Neural cell (in vitro differentiated cells): ENCODE measurements at regions not wholly inside any gene's neighbourhood (a gene's known extent, or its start where the extent isn't known, plus 50 kb on each side); places are given as distances from the start of the nearest gene placed in this dataset.

ENCODE experiments used
- H2AFZ ChIP-seq: fragments of 200-600, 300-800 bp; sonication (generic), shearing (Covaris generic); 2 replicates; pipeline ENCODE4 v1.6.0; 2014; ENCODE audit warnings: low read depth, mild to moderate bottlenecking, antibody characterized with exemption, low read length, moderate library complexity
- H3F3A ChIP-seq: fragments of 200-600 bp; shearing (Covaris generic); 2 replicates; pipeline ENCODE4 v1.6.1; 2016; ENCODE audit warnings: mild to moderate bottlenecking, moderate library complexity, mixed read lengths, antibody characterized with exemption, low read length; ENCODE audit not compliant: insufficient read depth, poor library complexity, severe bottlenecking
- H3K27ac ChIP-seq: fragments of 200-600, 300-800 bp; sonication (generic), shearing (Covaris generic); 2 replicates; pipeline ENCODE4 v1.5.1; 2014; ENCODE audit warnings: mild to moderate bottlenecking, low read length, moderate library complexity
- H3K27me3 ChIP-seq: fragments of 300-800, 200-600 bp; sonication (generic), shearing (Covaris generic); 2 replicates; pipeline ENCODE4 v1.6.0; 2014; ENCODE audit warnings: mild to moderate bottlenecking, low read depth, low read length, moderate library complexity; ENCODE audit not compliant: insufficient read depth
- H3K36me3 ChIP-seq: fragments of 300-800, 200-600 bp; sonication (generic), shearing (Covaris generic); 2 replicates; pipeline ENCODE4 v1.5.1; 2014; ENCODE audit warnings: mild to moderate bottlenecking, antibody characterized with exemption, low read length, moderate library complexity; ENCODE audit not compliant: insufficient read depth
- H3K4me2 ChIP-seq: fragments of 300-800, 200-600 bp; sonication (generic), shearing (Covaris generic); 2 replicates; pipeline ENCODE4 v1.6.0; 2014; ENCODE audit warnings: mild to moderate bottlenecking, low read length
- H3K4me3 ChIP-seq: fragments of 300-800, 200-600 bp; sonication (generic), shearing (Covaris generic); 2 replicates; pipeline ENCODE4 v1.5.1; 2014; ENCODE audit warnings: mild to moderate bottlenecking, low read length, moderate library complexity
- H3K79me2 ChIP-seq: fragments of 200-600 bp; shearing (Covaris generic); replicated peaks from 2 replicates; pipeline ENCODE4 v1.6.0; 2014; ENCODE audit warnings: mild to moderate bottlenecking, low read length, moderate library complexity; ENCODE audit not compliant: insufficient read depth
- H3K9ac ChIP-seq: fragments of 300-800, 200-600 bp; sonication (generic), shearing (Covaris generic); 2 replicates; pipeline ENCODE4 v1.6.1; 2016; ENCODE audit warnings: mild to moderate bottlenecking, low read length, mixed read lengths
- H3K9me2 ChIP-seq: fragments of 200-600 bp; shearing (Covaris generic); 2 replicates; pipeline ENCODE4 v1.6.1; 2016; ENCODE audit warnings: mild to moderate bottlenecking, low read length, mixed read lengths; ENCODE audit not compliant: insufficient read depth
- H3K9me3 ChIP-seq: fragments of 200-600, 300-800 bp; sonication (generic), shearing (Covaris generic); 2 replicates; pipeline ENCODE4 v1.6.1; 2016; ENCODE audit warnings: mild to moderate bottlenecking, mixed run types, low read length, moderate library complexity, mixed read lengths
- H4K20me1 ChIP-seq: fragments of 200-600 bp; shearing (Covaris generic); 2 replicates; pipeline ENCODE4 v1.6.1; 2016; ENCODE audit warnings: mild to moderate bottlenecking, mixed run types; ENCODE audit not compliant: insufficient read depth
- CTCF ChIP-seq: fragments of 450-650 bp; IDR thresholded peaks from 2 replicates; pipeline ENCODE4 v1.5.1; 2014; ENCODE audit warnings: antibody characterized with exemption, mild to moderate bottlenecking, moderate library complexity; ENCODE audit not compliant: poor library complexity, severe bottlenecking
- EP300 ChIP-seq: fragments of 450-650 bp; conservative IDR thresholded peaks from 2 replicates; pipeline ENCODE4 v1.6.1; 2014; ENCODE audit warnings: antibody characterized with exemption, mild to moderate bottlenecking, moderate library complexity; ENCODE audit not compliant: poor library complexity, severe bottlenecking
- EZH2 ChIP-seq: fragments of 200-600, 300-800 bp; shearing (Covaris generic), sonication (generic); IDR thresholded peaks from 2 replicates; pipeline ENCODE4 v1.6.1; 2014; ENCODE audit warnings: antibody characterized with exemption, low read length, borderline replicate concordance, mild to moderate bottlenecking; ENCODE audit not compliant: insufficient read depth, poor library complexity, severe bottlenecking
- MXI1 ChIP-seq: fragments of 450-650 bp; conservative IDR thresholded peaks from 2 replicates; pipeline ENCODE4 v1.6.1; 2014; ENCODE audit warnings: antibody characterized with exemption, mild to moderate bottlenecking; ENCODE audit not compliant: poor library complexity, severe bottlenecking
- POLR2AphosphoS5 ChIP-seq: IDR thresholded peaks from 2 replicates; pipeline ENCODE4 v1.6.1; 2012
- RAD21 ChIP-seq: fragments of 450-650 bp; conservative IDR thresholded peaks from 2 replicates; pipeline ENCODE4 v1.6.1; 2014; ENCODE audit warnings: antibody characterized with exemption, mild to moderate bottlenecking, moderate library complexity
- SMC3 ChIP-seq: fragments of 450-650 bp; conservative IDR thresholded peaks from 2 replicates; pipeline ENCODE4 v1.6.1; 2014; ENCODE audit warnings: antibody characterized with exemption, mild to moderate bottlenecking, moderate library complexity; ENCODE audit not compliant: poor library complexity
- TAF1 ChIP-seq: IDR thresholded peaks from 2 replicates; pipeline ENCODE4 v1.6.1; 2012; ENCODE audit warnings: low read depth
- TF ChIP-seq, protein P1 (sequence below): IDR thresholded peaks from 2 replicates; pipeline ENCODE4 v1.6.1; 2012; ENCODE audit warnings: borderline replicate concordance

DNA sequence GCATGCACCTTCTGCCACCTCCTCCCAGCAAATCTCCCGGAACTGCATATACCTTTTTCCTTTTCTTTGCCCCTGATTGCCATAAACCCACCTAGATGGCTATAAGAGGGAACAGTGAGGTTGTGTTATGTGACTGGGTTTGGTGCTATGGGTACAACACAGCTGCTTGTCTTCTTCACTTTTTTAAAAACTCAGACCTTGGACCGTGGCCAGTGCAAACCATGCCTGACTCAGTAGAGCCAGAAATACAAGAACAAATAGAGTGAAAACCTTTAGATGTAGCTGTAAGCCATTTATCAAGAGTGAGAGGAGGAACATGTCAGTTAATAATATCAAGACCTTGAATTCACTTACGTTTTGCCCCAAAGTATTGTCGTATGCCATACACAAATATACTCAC lies 267.4 kb upstream of the CHAC2 start:
- no peaks in the 10 kb centered on the region for H3F3A ChIP-seq

DNA sequence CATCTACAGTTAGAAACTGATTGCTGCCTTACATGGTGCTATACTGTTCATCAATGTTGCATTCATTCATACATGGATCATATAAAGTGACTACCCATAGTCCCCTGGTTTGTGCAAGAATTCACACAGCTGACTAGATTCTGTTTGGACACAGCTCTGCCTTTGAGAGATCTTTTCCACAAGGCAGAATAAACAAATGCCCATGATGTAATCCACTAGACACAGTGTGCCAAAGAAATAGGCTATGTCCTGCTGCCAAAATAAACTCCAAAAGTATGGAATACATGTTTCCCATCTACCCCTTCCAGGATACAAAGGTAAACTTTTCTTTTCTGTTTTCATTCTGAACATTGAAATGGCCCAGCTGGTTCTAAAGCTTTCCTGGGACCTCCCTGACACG lies 269.4 kb upstream of the CHAC2 start:
- Histone ChIP-seq H3K9me2 (no peaks in the 10 kb centered on the region), H3K9me3 (no peaks in the 10 kb centered on the region), H3K36me3 (no peaks in the 10 kb centered on the region), H3F3A (no peaks in the 10 kb centered on the region), H3K9ac (no peak overlapping the region), H3K27me3 (no peaks in the 10 kb centered on the region), H3K27ac (no peak overlapping the region), H3K4me3 (no peak overlapping the region), H3K4me2 (no peak overlapping the region), H3K79me2 (no peaks in the 10 kb centered on the region), H4K20me1 (no peaks in the 10 kb centered on the region), H2AFZ (no peak overlapping the region)
- TF ChIP-seq CTCF (no peak), MXI1 (no peak), TAF1 (no peak), RAD21 (no peak), EP300 (no peak), EZH2 (no peak)

More for the DNA sequence above, 267.4 kb upstream of the CHAC2 start:
- no peaks in the 10 kb centered on the region for H3K27me3 ChIP-seq
- no peak overlapping the region for H3K27ac ChIP-seq
- H2AFZ ChIP-seq, result no peak overlapping the region
- no peaks in the 10 kb centered on the region for H3K36me3 ChIP-seq
- no peaks in the 10 kb centered on the region for H3K9me3 ChIP-seq
- H4K20me1 ChIP-seq, result no peaks in the 10 kb centered on the region
- H3K79me2 ChIP-seq, result no peaks in the 10 kb centered on the region
- H3K9ac ChIP-seq, result no peak overlapping the region
- H3K9me2 ChIP-seq, result no peaks in the 10 kb centered on the region
- no peak overlapping the region for H3K4me3 ChIP-seq
- TF ChIP-seq CTCF, result no peak
- TF ChIP-seq TAF1, result no peak
- TF ChIP-seq POLR2AphosphoS5, result no peak
- TF ChIP-seq SMC3, result no peak
- TF ChIP-seq, protein P1, sequence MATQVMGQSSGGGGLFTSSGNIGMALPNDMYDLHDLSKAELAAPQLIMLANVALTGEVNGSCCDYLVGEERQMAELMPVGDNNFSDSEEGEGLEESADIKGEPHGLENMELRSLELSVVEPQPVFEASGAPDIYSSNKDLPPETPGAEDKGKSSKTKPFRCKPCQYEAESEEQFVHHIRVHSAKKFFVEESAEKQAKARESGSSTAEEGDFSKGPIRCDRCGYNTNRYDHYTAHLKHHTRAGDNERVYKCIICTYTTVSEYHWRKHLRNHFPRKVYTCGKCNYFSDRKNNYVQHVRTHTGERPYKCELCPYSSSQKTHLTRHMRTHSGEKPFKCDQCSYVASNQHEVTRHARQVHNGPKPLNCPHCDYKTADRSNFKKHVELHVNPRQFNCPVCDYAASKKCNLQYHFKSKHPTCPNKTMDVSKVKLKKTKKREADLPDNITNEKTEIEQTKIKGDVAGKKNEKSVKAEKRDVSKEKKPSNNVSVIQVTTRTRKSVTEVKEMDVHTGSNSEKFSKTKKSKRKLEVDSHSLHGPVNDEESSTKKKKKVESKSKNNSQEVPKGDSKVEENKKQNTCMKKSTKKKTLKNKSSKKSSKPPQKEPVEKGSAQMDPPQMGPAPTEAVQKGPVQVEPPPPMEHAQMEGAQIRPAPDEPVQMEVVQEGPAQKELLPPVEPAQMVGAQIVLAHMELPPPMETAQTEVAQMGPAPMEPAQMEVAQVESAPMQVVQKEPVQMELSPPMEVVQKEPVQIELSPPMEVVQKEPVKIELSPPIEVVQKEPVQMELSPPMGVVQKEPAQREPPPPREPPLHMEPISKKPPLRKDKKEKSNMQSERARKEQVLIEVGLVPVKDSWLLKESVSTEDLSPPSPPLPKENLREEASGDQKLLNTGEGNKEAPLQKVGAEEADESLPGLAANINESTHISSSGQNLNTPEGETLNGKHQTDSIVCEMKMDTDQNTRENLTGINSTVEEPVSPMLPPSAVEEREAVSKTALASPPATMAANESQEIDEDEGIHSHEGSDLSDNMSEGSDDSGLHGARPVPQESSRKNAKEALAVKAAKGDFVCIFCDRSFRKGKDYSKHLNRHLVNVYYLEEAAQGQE, result no peak
- no peak for TF ChIP-seq RAD21
- TF ChIP-seq EP300, result no peak
- no peak for TF ChIP-seq EZH2
- TF ChIP-seq MXI1, result no peak
- H3K4me2 ChIP-seq, result no peak overlapping the region
